ENCODE measurements at regions not wholly inside any gene's neighbourhood (a gene's known extent, or its start where the extent isn't known, plus 50 kb on each side); places are given as distances from the start of the nearest gene placed in this dataset.
"Not testable (repeated sequence)": the region's sequence is repeated elsewhere in the genome, so short reads cannot be mapped to it uniquely, and the experiment has no call there.

DNA sequence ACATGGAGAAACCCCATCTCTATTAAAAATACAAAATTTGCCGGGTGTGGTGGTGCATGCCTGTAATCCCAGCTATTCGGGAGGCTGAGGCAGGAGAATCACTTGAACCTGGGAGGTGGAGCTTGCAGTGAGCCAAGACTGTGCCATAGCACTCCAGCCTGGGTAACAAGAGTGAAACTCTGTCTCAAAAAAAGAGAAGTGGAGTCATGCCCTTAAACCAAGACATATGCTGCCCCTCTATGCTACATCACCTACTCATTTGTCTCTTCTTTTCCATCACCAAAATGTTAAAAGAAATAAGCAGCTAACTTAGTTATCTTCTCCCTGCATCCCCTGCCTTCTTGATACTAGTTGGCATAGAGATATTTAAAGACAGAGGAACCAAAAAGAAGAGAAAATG, 63.4 kb upstream of the RBPJ start:
- not testable (repeated sequence) for DNase-seq

DNA sequence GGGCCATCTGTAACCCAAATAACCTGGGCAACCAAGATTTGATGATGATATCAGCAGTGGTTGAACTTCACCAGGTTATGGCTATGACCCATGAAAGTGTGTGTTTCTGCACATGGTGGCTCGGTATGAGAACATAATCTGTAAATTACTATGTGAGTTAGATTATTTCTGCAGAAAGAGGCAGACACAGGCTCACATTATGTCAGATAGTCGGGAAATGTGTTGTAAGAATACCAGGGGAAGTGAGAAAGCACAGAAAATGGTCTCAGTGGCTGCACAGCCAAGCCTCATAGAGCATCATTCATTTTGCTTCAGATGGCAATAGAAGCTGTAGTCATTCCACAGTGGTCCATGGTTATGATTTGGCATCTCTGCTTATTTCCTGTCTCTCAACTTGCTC, 63.0 kb upstream of the RBPJ start:
- DNase-seq: no peak

- no peak for DNase-seq
Observed at GRCh38 chr4:26260571-26260970, 60.2 kb upstream of the RBPJ start.

DNA sequence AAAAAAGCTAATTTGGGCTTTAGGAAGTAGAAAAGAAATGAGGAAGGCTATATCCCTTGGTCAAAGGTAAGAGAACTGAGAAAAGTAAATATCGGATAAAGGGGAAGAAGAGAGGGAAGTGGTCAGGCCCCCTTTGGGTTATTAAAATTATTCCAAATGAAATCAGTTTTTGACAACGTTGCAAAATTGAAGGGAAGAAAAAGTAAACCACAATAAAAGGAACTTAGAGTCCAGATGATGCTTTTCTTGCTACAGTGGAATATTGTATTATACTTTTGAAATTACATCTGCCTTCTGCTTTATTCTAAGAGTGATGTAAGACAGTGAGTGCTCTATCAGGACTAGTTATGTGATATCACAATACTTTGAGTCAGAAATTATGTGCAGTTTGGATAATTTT, 59.4 kb upstream of the RBPJ start:
- no peak for DNase-seq

- DNase-seq: no peak
Observed at GRCh38 chr4:26263165-26263564, 57.6 kb upstream of the RBPJ start.

- DNase-seq: no peak
Observed at GRCh38 chr4:26264109-26264508, 56.7 kb upstream of the RBPJ start.

DNA sequence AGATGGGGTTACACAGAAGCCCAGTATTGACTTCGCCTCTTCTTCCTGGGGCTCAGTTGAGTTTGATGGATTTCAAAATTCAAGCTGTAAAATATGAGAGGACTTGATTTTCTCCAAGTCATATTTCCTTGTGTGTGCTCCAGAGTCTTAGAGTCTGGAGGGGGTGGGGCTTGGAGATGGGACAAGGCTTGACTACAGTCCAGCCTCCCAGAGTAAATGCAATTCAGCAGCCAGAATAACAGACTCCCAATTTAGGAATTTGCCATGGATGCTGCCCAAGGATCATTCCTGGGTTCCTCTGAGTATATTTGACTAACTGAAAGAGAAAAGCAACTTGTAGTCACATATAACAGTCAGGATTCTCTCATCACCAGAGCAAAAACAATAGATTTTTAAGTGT, 53.7 kb upstream of the RBPJ start:
- peak; percentile 91 for DNase-seq

GRCh38 chr4:26268246-26268645, 52.6 kb upstream of the RBPJ start:
- DNase-seq: no peak

GRCh38 chr4:26269038-26269437, 51.8 kb upstream of the RBPJ start:
- no peak for DNase-seq
